ENCODE measurements at regions not wholly inside any gene's neighbourhood (a gene's known extent, or its start where the extent isn't known, plus 50 kb on each side); places are given as distances from the start of the nearest gene placed in this dataset.
"Not testable (repeated sequence)": the region's sequence is repeated elsewhere in the genome, so short reads cannot be mapped to it uniquely, and the experiment has no call there.

- Histone ChIP-seq H4K91ac (ENCODE audit: insufficient read length, low read depth, low read length) (no peak overlapping the region), H3K27ac (ENCODE audit: insufficient read length, low read depth, low read length) (no peak overlapping the region), H2BK15ac (ENCODE audit: low read depth, low read length) (no peak overlapping the region), H3K23me2 (ENCODE audit: insufficient read length, low read depth, low read length, poor library complexity, severe bottlenecking) (no peaks in the 10 kb centered on the region), H4K8ac (replicated peaks; ENCODE audit: insufficient read length, low read depth, low read length) (no peak overlapping the region), H4K5ac (ENCODE audit: insufficient read length, low read depth, low read length) (no peak overlapping the region), H3K18ac (ENCODE audit: insufficient read length, low read depth, low read length) (no peak overlapping the region), H3K9me3 (ENCODE audit: control insufficient read depth, low read depth, low read length) (no peaks in the 10 kb centered on the region), H3K4me1 (ENCODE audit: insufficient read depth, low read length) (no peaks in the 10 kb centered on the region), H2BK120ac (ENCODE audit: low read depth, low read length, poor library complexity, severe bottlenecking) (no peak overlapping the region), H3K4me2 (ENCODE audit: insufficient read depth, insufficient read length, low read length) (no peak overlapping the region), H2AFZ (ENCODE audit: low read length) (no peak overlapping the region), H3K27me3 (ENCODE audit: insufficient read depth, low read length) (no peaks in the 10 kb centered on the region), H3K79me2 (ENCODE audit: insufficient read depth, low read length) (no peaks in the 10 kb centered on the region), H2BK5ac (ENCODE audit: insufficient read length, low read length) (no peak overlapping the region), H4K20me1 (ENCODE audit: control insufficient read depth, insufficient read depth, insufficient read length) (no peaks in the 10 kb centered on the region), H2AK5ac (ENCODE audit: insufficient read length, low read length) (no peak overlapping the region), H3K56ac (ENCODE audit: insufficient read length, low read depth, low read length) (no peak overlapping the region), H3K9ac (ENCODE audit: extremely low read depth, insufficient read length, low read length) (no peak overlapping the region), H3K4ac (ENCODE audit: low read depth, low read length) (no peak overlapping the region), H3T11ph (ENCODE audit: low read length) (no peak overlapping the region), H2BK12ac (ENCODE audit: insufficient read length, low read depth, low read length) (no peak overlapping the region), H3K23ac (ENCODE audit: insufficient read length, low read depth, low read length) (no peak overlapping the region), H2BK20ac (ENCODE audit: low read depth, low read length, poor library complexity, severe bottlenecking) (no peak overlapping the region), H3K14ac (ENCODE audit: insufficient read depth, low read length) (no peak overlapping the region), H3K79me1 (ENCODE audit: insufficient read depth, low read depth, low read length, poor library complexity, severe bottlenecking) (no peaks in the 10 kb centered on the region)
- no CpG with 5 or more reads among the region's 3 CpGs for WGBS (ENCODE audit: extremely low coverage, insufficient read length, low lambda C conversion rate)
- DNase-seq, result no peak
- peaks cover 10% of the 10 kb centered on the region in 2 experiments for H3K4me1 Mint-ChIP-seq
- no peak overlapping the region for H3K4me3 Mint-ChIP-seq
- H3K27me3 Mint-ChIP-seq (ENCODE audit: low read depth), result no peaks in the 10 kb centered on the region
- no peak overlapping the region for H3K27ac Mint-ChIP-seq
- TF ChIP-seq, protein P1, sequence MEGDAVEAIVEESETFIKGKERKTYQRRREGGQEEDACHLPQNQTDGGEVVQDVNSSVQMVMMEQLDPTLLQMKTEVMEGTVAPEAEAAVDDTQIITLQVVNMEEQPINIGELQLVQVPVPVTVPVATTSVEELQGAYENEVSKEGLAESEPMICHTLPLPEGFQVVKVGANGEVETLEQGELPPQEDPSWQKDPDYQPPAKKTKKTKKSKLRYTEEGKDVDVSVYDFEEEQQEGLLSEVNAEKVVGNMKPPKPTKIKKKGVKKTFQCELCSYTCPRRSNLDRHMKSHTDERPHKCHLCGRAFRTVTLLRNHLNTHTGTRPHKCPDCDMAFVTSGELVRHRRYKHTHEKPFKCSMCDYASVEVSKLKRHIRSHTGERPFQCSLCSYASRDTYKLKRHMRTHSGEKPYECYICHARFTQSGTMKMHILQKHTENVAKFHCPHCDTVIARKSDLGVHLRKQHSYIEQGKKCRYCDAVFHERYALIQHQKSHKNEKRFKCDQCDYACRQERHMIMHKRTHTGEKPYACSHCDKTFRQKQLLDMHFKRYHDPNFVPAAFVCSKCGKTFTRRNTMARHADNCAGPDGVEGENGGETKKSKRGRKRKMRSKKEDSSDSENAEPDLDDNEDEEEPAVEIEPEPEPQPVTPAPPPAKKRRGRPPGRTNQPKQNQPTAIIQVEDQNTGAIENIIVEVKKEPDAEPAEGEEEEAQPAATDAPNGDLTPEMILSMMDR (conservative IDR thresholded peaks at IDR 0.05), result no peak
- H3K9me3 Mint-ChIP-seq, result no peaks in the 10 kb centered on the region
- H3K36me3 Mint-ChIP-seq (ENCODE audit: insufficient read depth in 1 of 3, low read depth in 3 of 3), result no peaks in the 10 kb centered on the region
Observed at GRCh38 chr3:18207226-18207625, 217.9 kb downstream of the SATB1 start.

GRCh38 chr3:18205701-18206100, 219.4 kb downstream of the SATB1 start:
- H2BK120ac ChIP-seq (ENCODE audit: low read depth, low read length, poor library complexity, severe bottlenecking); H4K20me1 ChIP-seq (ENCODE audit: control insufficient read depth, insufficient read depth, insufficient read length); H2AFZ ChIP-seq (ENCODE audit: low read length); H3K23me2 ChIP-seq (ENCODE audit: insufficient read length, low read depth, low read length, poor library complexity, severe bottlenecking); H2BK15ac ChIP-seq (ENCODE audit: low read depth, low read length); H3K4me2 ChIP-seq (ENCODE audit: insufficient read depth, insufficient read length, low read length); H3K9ac ChIP-seq (ENCODE audit: extremely low read depth, insufficient read length, low read length); H3K9me3 Mint-ChIP-seq; H3K18ac ChIP-seq (ENCODE audit: insufficient read length, low read depth, low read length); H3K14ac ChIP-seq (ENCODE audit: insufficient read depth, low read length); H3K4ac ChIP-seq (ENCODE audit: low read depth, low read length); H4K5ac ChIP-seq (ENCODE audit: insufficient read length, low read depth, low read length); H3K79me2 ChIP-seq (ENCODE audit: insufficient read depth, low read length); H3K27ac ChIP-seq (ENCODE audit: insufficient read length, low read depth, low read length); H2BK5ac ChIP-seq (ENCODE audit: insufficient read length, low read length); H3K4me3 Mint-ChIP-seq; H3K23ac ChIP-seq (ENCODE audit: insufficient read length, low read depth, low read length); H4K8ac ChIP-seq (replicated peaks; ENCODE audit: insufficient read length, low read depth, low read length); H2BK20ac ChIP-seq (ENCODE audit: low read depth, low read length, poor library complexity, severe bottlenecking); H3K27me3 ChIP-seq (ENCODE audit: insufficient read depth, low read length); H4K91ac ChIP-seq (ENCODE audit: insufficient read length, low read depth, low read length); H3K9me3 ChIP-seq (ENCODE audit: control insufficient read depth, low read depth, low read length); H2AK5ac ChIP-seq (ENCODE audit: insufficient read length, low read length); H3K27me3 Mint-ChIP-seq (ENCODE audit: low read depth); H2BK12ac ChIP-seq (ENCODE audit: insufficient read length, low read depth, low read length); H3K79me1 ChIP-seq (ENCODE audit: insufficient read depth, low read depth, low read length, poor library complexity, severe bottlenecking); H3T11ph ChIP-seq (ENCODE audit: low read length); H3K56ac ChIP-seq (ENCODE audit: insufficient read length, low read depth, low read length); DNase-seq; H3K4me1 ChIP-seq (ENCODE audit: insufficient read depth, low read length); H3K27ac Mint-ChIP-seq; H3K36me3 Mint-ChIP-seq (ENCODE audit: insufficient read depth in 1 of 3, low read depth in 3 of 3): not testable (repeated sequence)
- WGBS (ENCODE audit: extremely low coverage, insufficient read length, low lambda C conversion rate), result no CpG with 5 or more reads among the region's 9 CpGs
- peaks cover 17 to 18% of the 10 kb centered on the region in 2 experiments for H3K4me1 Mint-ChIP-seq
